Subcutaneous abdominal adipose tissue (tissue), 5 donors: ENCODE measurements at regions not wholly inside any gene's neighbourhood (a gene's known extent, or its start where the extent isn't known, plus 50 kb on each side); places are given as distances from the start of the nearest gene placed in this dataset.

Experiments
- H3K27ac ChIP-seq: one replicate; pipeline ENCODE4 v1.7.0; 2013; ENCODE audit warnings: low read depth, mild to moderate bottlenecking, inconsistent platforms, low read length, moderate library complexity
- H3K27me3 ChIP-seq, 5 donors: one replicate each; pipeline ENCODE4 v1.7.0; 2013; ENCODE audit warnings: low read length in 5 of 5, inconsistent platforms in 1 of 5; ENCODE audit not compliant: control insufficient read depth in 5 of 5, insufficient read depth in 4 of 5
- H3K36me3 ChIP-seq, 5 donors: one replicate each; pipeline ENCODE4 v1.7.0; 2013; ENCODE audit warnings: low read length in 5 of 5; ENCODE audit not compliant: control insufficient read depth in 5 of 5, insufficient read depth in 5 of 5
- H3K4me1 ChIP-seq, 5 donors: one replicate each; pipeline ENCODE4 v1.7.0; 2013; ENCODE audit warnings: low read length in 5 of 5, mild to moderate bottlenecking in 3 of 5, moderate library complexity in 1 of 5; ENCODE audit not compliant: control insufficient read depth in 5 of 5, insufficient read depth in 5 of 5
- H3K4me3 ChIP-seq, 5 donors: one replicate each; pipeline ENCODE4 v1.7.0; 2013; ENCODE audit warnings: low read length in 5 of 5, low read depth in 1 of 5
- H3K9ac ChIP-seq, 5 donors: one replicate each; pipeline ENCODE4 v1.7.0; 2013; ENCODE audit warnings: low read length in 5 of 5, mild to moderate bottlenecking in 4 of 5, moderate library complexity in 3 of 5
- H3K9me3 ChIP-seq, 5 donors: one replicate each; pipeline ENCODE4 v1.7.0; 2013; ENCODE audit warnings: low read length in 5 of 5; ENCODE audit not compliant: control insufficient read depth in 5 of 5
- donor health status: healthy.
- donor health status: healthy.
- donor health status: healthy.
- donor health status: healthy.
- donor health status: healthy.

DNA sequence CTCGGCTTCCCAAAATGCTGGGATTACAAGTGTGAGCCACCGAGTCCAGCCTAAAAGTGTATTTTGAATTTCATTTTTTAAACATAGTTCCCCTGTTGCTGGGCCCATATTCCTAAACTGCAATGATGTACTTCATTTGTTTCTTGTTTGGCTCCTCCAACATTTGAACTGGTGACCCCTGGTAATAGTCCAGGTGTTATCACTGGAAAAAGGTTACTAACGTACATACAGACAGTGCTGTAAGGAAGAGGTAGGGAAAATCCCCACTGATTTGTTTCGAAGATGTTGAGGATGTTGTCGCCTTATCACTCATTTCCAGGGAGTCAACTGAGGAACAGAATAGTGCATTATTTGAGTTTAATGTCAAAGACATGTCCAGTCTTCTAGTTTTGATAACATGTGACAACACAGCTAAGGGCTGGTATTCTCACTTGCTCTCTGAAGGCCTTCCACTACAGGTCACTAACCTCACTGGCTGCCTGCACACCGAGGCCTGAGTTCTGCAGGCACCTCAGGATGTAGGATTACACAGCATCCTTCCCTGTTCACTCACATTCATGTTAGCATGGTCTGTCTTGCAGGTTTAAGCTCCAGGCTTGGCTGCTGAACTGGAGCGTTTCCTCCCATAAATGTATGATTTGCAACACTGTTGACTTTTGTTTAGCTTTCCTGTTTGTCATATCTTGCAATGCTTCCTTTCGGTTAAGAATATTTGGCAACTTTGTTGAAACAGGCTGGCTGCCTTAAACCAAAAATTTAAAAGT, 362.8 kb downstream of the INHBA start:
- no peak overlapping the region for H3K4me3 ChIP-seq
- no peaks in the 10 kb centered on the region for H3K9me3 ChIP-seq
- no peaks in the 10 kb centered on the region for H3K27me3 ChIP-seq
- no peak overlapping the region for H3K27ac ChIP-seq
- H3K9ac ChIP-seq: no peak overlapping the region
- no peaks in the 10 kb centered on the region for H3K36me3 ChIP-seq
- no peaks in the 10 kb centered on the region for H3K4me1 ChIP-seq

GRCh38 chr7:41336981-41337380, 365.9 kb downstream of the INHBA start:
- Histone ChIP-seq H3K9me3 (no peaks in the 10 kb centered on the region), H3K9ac (no peak overlapping the region), H3K27ac (no peak overlapping the region), H3K4me1 (no peaks in the 10 kb centered on the region), H3K27me3 (no peaks in the 10 kb centered on the region), H3K4me3 (no peak overlapping the region), H3K36me3 (no peaks in the 10 kb centered on the region)

GRCh38 chr7:41336455-41336952, 366.4 kb downstream of the INHBA start:
- H3K36me3 ChIP-seq: no peaks in the 10 kb centered on the region
- H3K9me3 ChIP-seq: no peaks in the 10 kb centered on the region
- no peaks in the 10 kb centered on the region for H3K27me3 ChIP-seq
- H3K4me1 ChIP-seq: no peaks in the 10 kb centered on the region
- H3K27ac ChIP-seq: no peak overlapping the region
- no peak overlapping the region for H3K9ac ChIP-seq
- no peak overlapping the region for H3K4me3 ChIP-seq

GRCh38 chr7:41334071-41334862, 368.6 kb downstream of the INHBA start:
- Histone ChIP-seq H3K36me3 (no peaks in the 10 kb centered on the region), H3K27me3 (no peaks in the 10 kb centered on the region), H3K4me3 (no peak overlapping the region), H3K9ac (no peak overlapping the region), H3K9me3 (no peaks in the 10 kb centered on the region), H3K4me1 (no peaks in the 10 kb centered on the region), H3K27ac (no peak overlapping the region)

GRCh38 chr7:41333511-41333910, 369.4 kb downstream of the INHBA start:
- no peaks in the 10 kb centered on the region for H3K4me1 ChIP-seq
- H3K9ac ChIP-seq: no peak overlapping the region

GRCh38 chr7:41331194-41331593, 371.7 kb downstream of the INHBA start:
- no peaks in the 10 kb centered on the region for H3K9me3 ChIP-seq
- no peaks in the 10 kb centered on the region for H3K27me3 ChIP-seq
- no peaks in the 10 kb centered on the region for H3K4me1 ChIP-seq
- H3K27ac ChIP-seq: no peak overlapping the region
- H3K9ac ChIP-seq: no peak overlapping the region
- no peak overlapping the region for H3K4me3 ChIP-seq
- no peaks in the 10 kb centered on the region for H3K36me3 ChIP-seq

More at GRCh38 chr7:41333511-41333910, 369.4 kb downstream of the INHBA start:
- H3K27ac ChIP-seq: no peak overlapping the region
- no peaks in the 10 kb centered on the region for H3K9me3 ChIP-seq
- no peaks in the 10 kb centered on the region for H3K36me3 ChIP-seq
- H3K27me3 ChIP-seq: no peaks in the 10 kb centered on the region
- no peak overlapping the region for H3K4me3 ChIP-seq

DNA sequence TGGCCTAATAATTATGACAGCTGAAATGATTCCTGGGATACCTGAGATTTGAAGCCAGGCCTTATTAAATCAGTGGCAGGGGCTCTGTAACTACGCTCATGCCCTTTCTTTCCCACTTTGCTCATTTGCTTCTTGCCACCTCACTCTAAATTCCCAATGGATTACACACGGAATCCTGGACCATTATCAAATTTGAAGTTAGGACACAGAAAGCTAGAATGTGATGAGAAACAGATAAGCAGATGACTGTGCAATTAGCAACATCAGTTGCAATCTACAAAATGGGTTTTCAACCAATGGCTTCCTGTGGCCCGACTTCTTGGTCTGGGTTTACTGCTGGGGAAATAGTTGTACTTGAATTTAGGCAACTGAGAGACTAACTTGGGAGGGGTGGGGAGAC, 374.3 kb downstream of the INHBA start:
- no peak overlapping the region for H3K4me3 ChIP-seq
- H3K27ac ChIP-seq: no peak overlapping the region
- H3K9me3 ChIP-seq: no peaks in the 10 kb centered on the region
- no peaks in the 10 kb centered on the region for H3K36me3 ChIP-seq
- no peaks in the 10 kb centered on the region for H3K4me1 ChIP-seq
- H3K9ac ChIP-seq: no peak overlapping the region
- H3K27me3 ChIP-seq: no peaks in the 10 kb centered on the region

DNA sequence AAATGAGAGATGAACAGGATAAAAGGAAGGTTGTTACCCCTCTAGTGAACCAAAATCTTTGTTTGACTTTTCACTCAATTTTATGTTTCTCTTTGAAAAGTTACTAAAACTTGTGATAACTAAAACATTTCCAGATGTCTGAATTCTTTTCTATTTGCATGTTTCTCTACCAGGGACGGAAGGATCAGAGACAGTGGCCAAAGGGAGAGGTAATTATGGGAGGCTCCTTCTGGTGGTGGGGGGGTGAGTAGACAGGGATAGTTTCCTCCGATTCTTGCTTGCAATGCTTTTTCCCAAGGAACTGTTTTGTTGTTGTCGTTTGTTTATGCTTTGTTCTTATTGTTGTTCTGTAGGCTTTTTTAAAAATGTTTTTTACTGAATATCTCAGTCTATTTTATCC, 374.8 kb downstream of the INHBA start:
- no peak overlapping the region for H3K9ac ChIP-seq
- no peaks in the 10 kb centered on the region for H3K4me1 ChIP-seq
- H3K36me3 ChIP-seq: no peaks in the 10 kb centered on the region
- H3K4me3 ChIP-seq: no peak overlapping the region
- H3K9me3 ChIP-seq: no peaks in the 10 kb centered on the region
- no peak overlapping the region for H3K27ac ChIP-seq
- no peaks in the 10 kb centered on the region for H3K27me3 ChIP-seq

- Histone ChIP-seq H3K9me3 (no peaks in the 10 kb centered on the region), H3K27ac (no peak overlapping the region), H3K36me3 (no peaks in the 10 kb centered on the region), H3K9ac (no peak overlapping the region), H3K4me3 (no peak overlapping the region), H3K27me3 (no peaks in the 10 kb centered on the region), H3K4me1 (no peaks in the 10 kb centered on the region)
Measured at GRCh38 chr7:41326616-41327015, 376.3 kb downstream of the INHBA start.

DNA sequence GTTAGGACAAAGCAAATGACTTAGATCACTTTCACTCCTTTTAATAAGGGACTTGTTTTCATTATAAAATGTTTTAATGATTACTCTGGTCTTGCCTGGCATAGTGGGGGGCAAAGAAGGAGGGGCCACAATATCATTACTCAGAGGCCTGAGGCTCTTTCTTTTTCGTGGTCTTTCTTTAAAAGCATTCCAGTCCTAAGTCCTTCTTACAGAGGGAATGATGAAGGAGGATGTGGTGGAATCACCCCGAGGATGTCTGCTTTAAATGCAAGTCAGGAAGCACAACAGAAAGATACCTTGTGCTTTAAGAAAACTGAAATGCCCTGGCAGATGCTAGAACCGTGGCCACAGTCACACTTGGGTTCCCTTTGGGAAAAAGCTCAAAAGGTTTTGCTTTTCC, 379.1 kb downstream of the INHBA start:
- no peaks in the 10 kb centered on the region for H3K9me3 ChIP-seq

More for the DNA sequence above, 379.1 kb downstream of the INHBA start:
- H3K36me3 ChIP-seq: no peaks in the 10 kb centered on the region
- no peak overlapping the region for H3K9ac ChIP-seq
- no peaks in the 10 kb centered on the region for H3K27me3 ChIP-seq
- no peak overlapping the region for H3K4me3 ChIP-seq
- peaks cover 0 to 12% (median 4%) of the 10 kb centered on the region in 5 donors for H3K4me1 ChIP-seq
- no peak overlapping the region for H3K27ac ChIP-seq
